GM23248 (cell line): ENCODE measurements at regions not wholly inside any gene's neighbourhood (a gene's known extent, or its start where the extent isn't known, plus 50 kb on each side); places are given as distances from the start of the nearest gene placed in this dataset.

Source experiments
- DNase-seq: peaks from one replicate; pipeline ENCODE4 v3.0.0-alpha.2; 2015
- H2AFZ ChIP-seq: fragments of 200-600 bp; sonication (generic); 2 replicates; pipeline ENCODE4 v1.6.1; 2016; ENCODE audit warnings: antibody characterized with exemption
- H3F3A ChIP-seq: fragments of 200-600 bp; sonication (generic); 2 replicates; pipeline ENCODE4 v1.6.1; 2016; ENCODE audit warnings: mild to moderate bottlenecking, antibody characterized with exemption, mixed run types; ENCODE audit not compliant: insufficient read depth
- H3K27ac ChIP-seq: fragments of 200-600 bp; sonication (generic); 2 replicates; pipeline ENCODE4 v1.5.1; 2016; ENCODE audit warnings: mild to moderate bottlenecking
- H3K27me3 ChIP-seq: fragments of 200-600 bp; sonication (generic); replicated peaks from 2 replicates; pipeline ENCODE4 v1.6.1; 2016; ENCODE audit warnings: mild to moderate bottlenecking; ENCODE audit not compliant: insufficient read depth
- H3K36me3 ChIP-seq: fragments of 200-600 bp; sonication (generic); 2 replicates; pipeline ENCODE4 v1.6.1; 2016; ENCODE audit warnings: low read depth, mild to moderate bottlenecking
- H3K4me1 ChIP-seq: fragments of 200-600 bp; sonication (generic); 2 replicates; pipeline ENCODE4 v1.6.1; 2016; ENCODE audit warnings: mild to moderate bottlenecking; ENCODE audit not compliant: insufficient read depth
- H3K4me2 ChIP-seq: fragments of 200-600 bp; sonication (generic); one replicate; pipeline ENCODE4 v1.6.1; 2016; ENCODE audit warnings: mild to moderate bottlenecking; ENCODE audit not compliant: unreplicated experiment
- H3K4me3 ChIP-seq: fragments of 200-600 bp; sonication (generic); 2 replicates; pipeline ENCODE4 v1.5.1; 2016; ENCODE audit warnings: mild to moderate bottlenecking
- H3K79me2 ChIP-seq: fragments of 200-600 bp; sonication (generic); 2 replicates; pipeline ENCODE4 v1.6.1; 2016; ENCODE audit warnings: mild to moderate bottlenecking; ENCODE audit not compliant: insufficient read depth
- H3K9ac ChIP-seq: fragments of 200-600 bp; sonication (generic); 2 replicates; pipeline ENCODE4 v1.6.1; 2016; ENCODE audit warnings: mild to moderate bottlenecking
- H3K9me2 ChIP-seq: fragments of 200-600 bp; sonication (generic); 2 replicates; pipeline ENCODE4 v1.6.1; 2016; ENCODE audit warnings: mixed run types, mild to moderate bottlenecking, moderate library complexity; ENCODE audit not compliant: insufficient read depth
- H3K9me3 ChIP-seq: fragments of 200-600 bp; sonication (generic); one replicate; pipeline ENCODE4 v1.6.1; 2017; ENCODE audit warnings: low read depth
- H4K20me1 ChIP-seq: fragments of 200-600 bp; sonication (generic); 2 replicates; pipeline ENCODE4 v1.6.0; 2016; ENCODE audit not compliant: insufficient read depth
- EZH2 ChIP-seq: fragments of 200-600 bp; sonication (generic); IDR thresholded peaks from 2 replicates; pipeline ENCODE4 v1.6.1; 2018; ENCODE audit warnings: antibody characterized with exemption, mild to moderate bottlenecking; ENCODE audit not compliant: insufficient read depth, poor library complexity, severe bottlenecking
- EZH2phosphoT487 ChIP-seq: fragments of 200-600 bp; sonication (generic); IDR thresholded peaks from 2 replicates; pipeline ENCODE4 v1.6.1; 2018; ENCODE audit warnings: antibody characterized with exemption, moderate library complexity, mild to moderate bottlenecking, low read depth; ENCODE audit not compliant: insufficient read depth
- WGBS, 2 experiments: methylation state at CpG; one replicate each; pipeline ENCODE4 v1.1.6; 2015 to 2017; ENCODE audit warnings: low lambda C conversion rate in 2 of 2, low coverage in 1 of 2; ENCODE audit errors: missing lambda C conversion rate in 2 of 2; 5-methylcytosine and 5-hydroxymethylcytosine counted together
- in situ Hi-C: fragments of 300-500 bp; cut with MboI; formaldehyde crosslinking; loops from 2 replicates; pipeline ENCODE4 v1.15.0; 2020

- DNase-seq: no peak
- Histone ChIP-seq H3K9ac (no peak overlapping the region), H3K27ac (no peak overlapping the region), H3K79me2 (no peaks in the 10 kb centered on the region), H2AFZ (no peak overlapping the region), H3K9me2 (no peaks in the 10 kb centered on the region), H3K9me3 (no peaks in the 10 kb centered on the region), H3K36me3 (no peaks in the 10 kb centered on the region), H4K20me1 (no peaks in the 10 kb centered on the region), H3K27me3 (no peaks in the 10 kb centered on the region), H3K4me3 (no peak overlapping the region), H3F3A (no peaks in the 10 kb centered on the region), H3K4me2 (no peak overlapping the region), H3K4me1 (no peaks in the 10 kb centered on the region)
- 73 to 74% methylated on average over 1 of the region's 1 CpG for WGBS, 2 experiments
- TF ChIP-seq EZH2 (no peak), EZH2phosphoT487 (no peak)
- in situ Hi-C loops: no loop called here
Measured at GRCh38 chr13:81133066-81133465, 792.1 kb upstream of the SPRY2 start.

DNA sequence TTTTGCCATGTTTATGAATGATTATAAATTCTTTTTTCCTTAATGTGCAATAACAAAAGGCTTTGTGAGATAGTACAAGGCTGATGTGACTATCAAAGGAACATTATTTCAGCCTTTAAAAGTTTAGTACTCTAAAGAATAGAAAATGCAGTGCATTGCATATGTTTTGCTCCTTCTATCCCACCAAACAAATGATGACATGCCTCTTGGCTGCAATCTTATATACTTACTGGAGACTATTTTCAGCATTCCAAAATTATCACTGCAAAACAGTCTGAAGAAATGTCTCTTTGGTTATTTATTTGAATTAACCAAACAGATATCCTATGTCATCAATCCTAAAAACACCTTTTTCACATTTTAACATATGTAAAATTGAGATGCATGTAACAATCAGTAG, 776.5 kb upstream of the SPRY2 start:
- Histone ChIP-seq H3F3A (no peaks in the 10 kb centered on the region), H3K9ac (no peak overlapping the region), H3K4me3 (no peak overlapping the region), H3K79me2 (no peaks in the 10 kb centered on the region), H3K27ac (no peak overlapping the region), H3K27me3 (no peaks in the 10 kb centered on the region), H3K36me3 (no peaks in the 10 kb centered on the region), H3K4me1 (no peaks in the 10 kb centered on the region), H2AFZ (no peak overlapping the region), H3K9me3 (peaks cover 4% of the 10 kb centered on the region), H3K9me2 (no peaks in the 10 kb centered on the region), H4K20me1 (no peaks in the 10 kb centered on the region), H3K4me2 (no peak overlapping the region)
- no peak for TF ChIP-seq EZH2phosphoT487
- TF ChIP-seq EZH2: no peak
- no peak for DNase-seq
- in situ Hi-C loops: no loop called here

- DNase-seq: no peak
- in situ Hi-C loops: no loop called here
- 13 to 14% methylated on average over 5 of the region's 5 CpGs for WGBS, 2 experiments
Measured at GRCh38 chr13:81116461-81117282, 775.7 kb upstream of the SPRY2 start.

DNA sequence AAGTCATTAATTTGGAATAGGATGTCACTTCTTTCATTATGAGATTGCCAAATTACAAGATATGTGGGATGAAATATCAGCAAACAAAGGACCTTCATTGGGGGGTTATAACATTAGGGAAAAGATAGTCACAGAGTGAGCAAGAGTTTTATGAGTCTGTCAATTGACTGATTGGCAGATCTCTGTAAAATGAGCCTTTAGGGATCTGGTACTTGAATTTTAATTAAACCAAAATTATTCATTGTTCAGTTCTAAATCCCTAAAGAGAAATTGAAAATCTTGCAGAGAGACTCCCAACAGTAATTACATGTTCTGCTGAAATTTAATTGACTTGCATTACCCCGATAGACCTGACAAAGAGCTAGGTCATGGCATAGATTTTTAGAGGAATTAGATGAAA, 768.1 kb upstream of the SPRY2 start:
- Histone ChIP-seq H3K4me3 (no peak overlapping the region), H3K79me2 (no peaks in the 10 kb centered on the region), H3K27ac (no peak overlapping the region), H3K9ac (no peak overlapping the region), H4K20me1 (no peaks in the 10 kb centered on the region), H3K4me2 (no peak overlapping the region), H3F3A (no peaks in the 10 kb centered on the region), H3K9me3 (no peaks in the 10 kb centered on the region), H3K36me3 (no peaks in the 10 kb centered on the region), H3K27me3 (no peaks in the 10 kb centered on the region), H3K9me2 (no peaks in the 10 kb centered on the region), H3K4me1 (no peaks in the 10 kb centered on the region), H2AFZ (no peak overlapping the region)
- no peak for DNase-seq
- 40 to 53% methylated on average over 1 of the region's 1 CpG for WGBS, 2 experiments
- TF ChIP-seq EZH2: no peak
- TF ChIP-seq EZH2phosphoT487: no peak
- in situ Hi-C loops: no loop called here

More at GRCh38 chr13:81116461-81117282, 775.7 kb upstream of the SPRY2 start:
- no peaks in the 10 kb centered on the region for H4K20me1 ChIP-seq
- H3K79me2 ChIP-seq: no peaks in the 10 kb centered on the region
- no peak overlapping the region for H2AFZ ChIP-seq
- no peak overlapping the region for H3K4me3 ChIP-seq
- no peak overlapping the region for H3K27ac ChIP-seq
- no peaks in the 10 kb centered on the region for H3K4me1 ChIP-seq
- no peak overlapping the region for H3K9ac ChIP-seq
- H3K36me3 ChIP-seq: no peaks in the 10 kb centered on the region
- no peaks in the 10 kb centered on the region for H3K9me3 ChIP-seq
- H3K27me3 ChIP-seq: no peaks in the 10 kb centered on the region
- no peaks in the 10 kb centered on the region for H3K9me2 ChIP-seq
- TF ChIP-seq EZH2phosphoT487: no peak
- no peak for TF ChIP-seq EZH2
- H3K4me2 ChIP-seq: no peak overlapping the region
- no peaks in the 10 kb centered on the region for H3F3A ChIP-seq

GRCh38 chr13:81106348-81106747, 765.4 kb upstream of the SPRY2 start:
- Histone ChIP-seq H3K27ac (no peak overlapping the region), H3K9ac (no peak overlapping the region), H2AFZ (no peak overlapping the region), H3K4me2 (no peak overlapping the region), H3K36me3 (no peaks in the 10 kb centered on the region), H4K20me1 (no peaks in the 10 kb centered on the region), H3K4me3 (no peak overlapping the region), H3K9me2 (no peaks in the 10 kb centered on the region), H3K4me1 (no peaks in the 10 kb centered on the region), H3K79me2 (no peaks in the 10 kb centered on the region), H3K27me3 (no peaks in the 10 kb centered on the region), H3K9me3 (no peaks in the 10 kb centered on the region), H3F3A (no peaks in the 10 kb centered on the region)
- TF ChIP-seq EZH2: no peak
- no peak for TF ChIP-seq EZH2phosphoT487
- WGBS, 2 experiments: 50 to 71% methylated on average over 7 of the region's 7 CpGs
- in situ Hi-C loops: no loop called here
- no peak for DNase-seq
